Hepatocyte (in vitro differentiated cells): ENCODE measurements at regions not wholly inside any gene's neighbourhood (a gene's known extent, or its start where the extent isn't known, plus 50 kb on each side); places are given as distances from the start of the nearest gene placed in this dataset.

Experiments
- EZH2 ChIP-seq: fragments of 200-600 bp; sonication (generic); IDR thresholded peaks from 2 replicates; pipeline ENCODE4 v1.6.1; 2016; ENCODE audit warnings: antibody characterized with exemption, mild to moderate bottlenecking, borderline replicate concordance
- EZH2phosphoT487 ChIP-seq: fragments of 200-600 bp; sonication (generic); IDR thresholded peaks from one replicate; pipeline ENCODE4 v1.6.1; 2018; ENCODE audit warnings: antibody characterized with exemption, mild to moderate bottlenecking, low read depth, moderate library complexity; ENCODE audit not compliant: unreplicated experiment, severe bottlenecking
- TF ChIP-seq, protein P1 (sequence below): fragments of 200-600 bp; sonication (generic); IDR thresholded peaks from 2 replicates; pipeline ENCODE4 v1.5.1; 2016; ENCODE audit warnings: antibody characterized with exemption, mild to moderate bottlenecking; ENCODE audit not compliant: poor library complexity

DNA sequence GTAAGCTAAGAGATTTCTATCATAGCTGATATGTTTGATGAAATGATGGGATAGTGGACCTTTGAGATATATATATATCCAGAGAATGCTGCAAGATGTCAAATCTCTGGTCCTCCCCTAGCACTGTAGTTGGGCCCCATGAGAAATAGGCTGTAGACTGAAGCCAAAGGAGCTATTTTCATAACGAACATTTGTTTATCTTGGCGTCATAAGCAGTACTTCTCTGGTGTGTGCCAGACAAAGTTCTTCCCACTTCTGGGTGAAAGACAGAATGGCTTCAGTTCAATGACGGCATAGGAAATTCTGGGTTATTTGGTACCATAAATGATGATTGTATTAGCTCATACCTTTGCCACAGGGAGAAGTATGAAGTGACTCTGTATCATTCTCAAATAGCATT is 534.3 kb downstream of the SOX5 start:
- TF ChIP-seq, protein P1, sequence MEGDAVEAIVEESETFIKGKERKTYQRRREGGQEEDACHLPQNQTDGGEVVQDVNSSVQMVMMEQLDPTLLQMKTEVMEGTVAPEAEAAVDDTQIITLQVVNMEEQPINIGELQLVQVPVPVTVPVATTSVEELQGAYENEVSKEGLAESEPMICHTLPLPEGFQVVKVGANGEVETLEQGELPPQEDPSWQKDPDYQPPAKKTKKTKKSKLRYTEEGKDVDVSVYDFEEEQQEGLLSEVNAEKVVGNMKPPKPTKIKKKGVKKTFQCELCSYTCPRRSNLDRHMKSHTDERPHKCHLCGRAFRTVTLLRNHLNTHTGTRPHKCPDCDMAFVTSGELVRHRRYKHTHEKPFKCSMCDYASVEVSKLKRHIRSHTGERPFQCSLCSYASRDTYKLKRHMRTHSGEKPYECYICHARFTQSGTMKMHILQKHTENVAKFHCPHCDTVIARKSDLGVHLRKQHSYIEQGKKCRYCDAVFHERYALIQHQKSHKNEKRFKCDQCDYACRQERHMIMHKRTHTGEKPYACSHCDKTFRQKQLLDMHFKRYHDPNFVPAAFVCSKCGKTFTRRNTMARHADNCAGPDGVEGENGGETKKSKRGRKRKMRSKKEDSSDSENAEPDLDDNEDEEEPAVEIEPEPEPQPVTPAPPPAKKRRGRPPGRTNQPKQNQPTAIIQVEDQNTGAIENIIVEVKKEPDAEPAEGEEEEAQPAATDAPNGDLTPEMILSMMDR = no peak
- TF ChIP-seq EZH2phosphoT487 (no peak), EZH2 (no peak)
